ENCODE measurements at regions not wholly inside any gene's neighbourhood (a gene's known extent, or its start where the extent isn't known, plus 50 kb on each side); places are given as distances from the start of the nearest gene placed in this dataset.

GRCh38 chr11:127103586-127104388 is 103.2 kb upstream of the KIRREL3 start:
- DNase-seq = no peak

DNA sequence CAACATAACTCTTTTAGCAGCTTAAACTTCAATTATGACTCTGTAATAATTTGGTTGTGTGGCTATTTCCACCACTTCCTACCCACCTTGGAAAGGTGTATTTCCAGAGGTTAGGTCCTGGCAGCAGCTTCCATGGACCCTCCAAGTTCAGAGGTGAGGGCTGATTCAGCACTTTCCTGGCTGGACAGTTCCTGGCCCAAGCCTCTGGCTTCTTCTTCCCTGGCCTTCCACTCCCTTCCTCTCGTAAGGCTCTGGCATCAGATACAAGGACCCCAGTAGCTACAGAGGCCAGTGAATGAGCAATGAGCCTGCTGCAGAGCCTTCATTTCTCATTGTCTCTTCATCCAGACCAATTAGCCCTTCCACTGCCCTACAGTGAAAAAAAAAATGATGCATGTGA is 98.1 kb upstream of the KIRREL3 start:
- no peak for DNase-seq

DNA sequence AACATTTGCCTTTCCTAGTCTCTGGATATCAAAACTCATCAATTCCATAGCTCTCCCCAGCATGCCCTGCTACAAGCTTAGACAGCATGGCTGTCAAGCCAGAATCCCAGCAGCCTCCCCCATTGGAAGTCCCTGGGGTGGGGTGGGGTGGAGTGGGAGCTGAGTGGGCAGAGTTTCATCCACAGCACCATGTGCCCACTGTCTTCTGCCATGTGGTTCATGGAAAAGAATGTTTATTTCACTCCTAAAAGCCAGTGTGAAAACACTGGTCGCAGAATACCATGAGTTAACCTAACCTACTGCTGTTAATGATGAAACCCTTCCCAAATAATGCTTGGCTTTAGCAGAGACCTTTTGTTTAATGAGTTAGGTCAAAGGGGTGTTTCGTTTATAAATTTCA is 80.2 kb upstream of the KIRREL3 start:
- DNase-seq = no peak

GRCh38 chr11:127075758-127076157 is 75.2 kb upstream of the KIRREL3 start:
- DNase-seq = no peak

- DNase-seq = peak; percentile 57
Measured at GRCh38 chr11:127074151-127074761, 73.7 kb upstream of the KIRREL3 start.

DNA sequence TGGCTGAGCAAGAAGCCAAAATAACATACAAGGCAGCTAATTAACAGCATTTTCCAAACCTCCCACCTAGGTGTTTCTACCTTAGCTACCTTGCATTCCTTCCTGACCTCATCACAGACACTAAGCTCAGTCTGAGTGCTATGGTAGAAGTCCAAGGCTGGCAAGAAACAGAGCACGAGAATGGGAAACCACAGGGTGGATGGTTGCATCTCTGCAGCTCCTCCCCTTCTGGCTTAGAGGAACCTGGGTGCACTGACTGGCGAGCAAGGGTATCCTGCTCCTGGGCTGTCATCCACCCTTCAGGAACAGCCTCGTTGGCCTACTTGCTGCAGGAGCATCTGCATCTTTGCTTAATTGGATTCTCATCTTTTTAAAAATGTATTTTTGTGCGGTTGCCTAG is 73.1 kb upstream of the KIRREL3 start:
- no peak for DNase-seq

DNA sequence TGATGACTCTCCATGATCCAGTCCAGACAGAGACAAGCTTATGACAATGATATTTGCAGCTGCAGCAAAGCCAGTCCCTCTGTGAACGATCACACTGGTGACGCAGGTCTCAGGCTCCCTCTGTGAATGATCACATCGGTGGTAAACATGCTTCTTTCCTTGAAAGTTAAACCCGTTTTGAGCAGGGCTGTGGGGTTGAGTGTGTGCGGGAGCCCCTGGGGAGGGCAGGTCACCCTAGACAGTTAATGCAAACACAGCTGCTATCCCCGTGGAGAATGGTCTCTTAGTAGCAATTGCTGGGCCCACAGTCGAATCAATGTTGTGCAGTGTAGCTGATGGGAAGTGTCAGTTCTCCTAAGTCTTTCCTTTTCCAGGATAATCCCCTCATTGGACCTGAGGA is 71.0 kb upstream of the KIRREL3 start:
- no peak for DNase-seq

GRCh38 chr11:127070808-127071207 is 70.2 kb upstream of the KIRREL3 start:
- no peak for DNase-seq

- DNase-seq = no peak
Measured at GRCh38 chr11:127066401-127067090, 66.0 kb upstream of the KIRREL3 start.

- no peak for DNase-seq
Measured at GRCh38 chr11:127063241-127063640, 62.7 kb upstream of the KIRREL3 start.

DNA sequence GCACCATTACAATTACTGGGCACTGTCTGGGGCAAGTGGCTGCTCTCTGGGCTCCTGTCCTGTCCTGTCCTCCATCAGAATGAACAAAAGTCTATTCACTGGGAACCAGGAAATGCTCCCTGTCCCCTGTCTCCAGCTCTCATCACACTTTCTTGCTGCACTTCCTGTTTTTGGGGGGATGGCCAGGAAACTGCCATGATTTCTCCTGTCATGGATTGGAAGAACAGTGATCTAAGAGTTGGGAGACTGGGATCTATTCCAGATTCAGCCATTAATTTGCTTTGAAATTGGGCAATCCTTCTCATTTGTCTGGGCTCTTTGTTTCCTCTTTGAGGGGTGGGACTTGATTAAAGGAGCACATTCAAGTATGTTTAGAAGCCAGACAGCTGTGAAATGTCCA is 61.4 kb upstream of the KIRREL3 start:
- no peak for DNase-seq

GRCh38 chr11:127059750-127060149 is 59.2 kb upstream of the KIRREL3 start:
- DNase-seq = no peak

DNA sequence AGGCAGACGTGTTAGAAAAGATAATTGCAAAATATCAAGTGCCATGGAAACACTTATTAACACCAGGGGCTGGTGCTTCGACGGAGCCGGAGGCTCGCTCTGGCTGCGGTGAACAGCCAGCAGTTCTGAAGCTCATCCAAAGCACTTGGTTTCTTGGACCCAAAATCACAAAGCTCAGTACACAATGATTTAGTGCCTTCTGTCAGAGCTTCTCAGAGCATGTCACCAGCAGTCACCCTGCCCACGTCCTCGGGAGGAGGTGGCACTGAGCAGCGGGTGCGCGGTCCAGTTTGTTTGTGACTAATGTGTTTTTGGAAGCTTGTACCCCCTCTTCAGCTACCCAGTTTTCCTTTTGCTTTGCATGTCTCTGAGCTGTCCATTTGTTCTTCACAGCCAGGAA is 58.7 kb upstream of the KIRREL3 start:
- DNase-seq = no peak

DNA sequence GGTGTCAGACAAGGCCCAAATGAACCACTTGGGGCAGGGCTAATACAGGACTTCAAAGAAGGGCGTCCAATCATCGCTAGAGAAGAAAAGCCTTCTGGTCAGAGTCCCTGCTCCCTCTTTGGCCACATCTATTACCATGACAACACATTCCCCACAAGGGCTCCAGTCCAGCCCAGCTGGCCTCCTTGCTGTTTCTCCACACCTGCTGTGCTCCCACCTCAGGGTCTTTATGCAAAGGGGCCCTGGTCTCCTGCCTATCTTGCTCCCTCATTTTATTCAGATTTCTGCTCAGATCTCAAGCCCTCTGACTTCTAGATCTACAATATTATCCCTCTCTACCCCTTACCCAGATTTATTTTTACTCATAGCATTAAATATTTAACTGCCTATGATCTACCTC is 58.0 kb upstream of the KIRREL3 start:
- no peak for DNase-seq

- DNase-seq = no peak
Measured at GRCh38 chr11:127057126-127057525, 56.6 kb upstream of the KIRREL3 start.

DNA sequence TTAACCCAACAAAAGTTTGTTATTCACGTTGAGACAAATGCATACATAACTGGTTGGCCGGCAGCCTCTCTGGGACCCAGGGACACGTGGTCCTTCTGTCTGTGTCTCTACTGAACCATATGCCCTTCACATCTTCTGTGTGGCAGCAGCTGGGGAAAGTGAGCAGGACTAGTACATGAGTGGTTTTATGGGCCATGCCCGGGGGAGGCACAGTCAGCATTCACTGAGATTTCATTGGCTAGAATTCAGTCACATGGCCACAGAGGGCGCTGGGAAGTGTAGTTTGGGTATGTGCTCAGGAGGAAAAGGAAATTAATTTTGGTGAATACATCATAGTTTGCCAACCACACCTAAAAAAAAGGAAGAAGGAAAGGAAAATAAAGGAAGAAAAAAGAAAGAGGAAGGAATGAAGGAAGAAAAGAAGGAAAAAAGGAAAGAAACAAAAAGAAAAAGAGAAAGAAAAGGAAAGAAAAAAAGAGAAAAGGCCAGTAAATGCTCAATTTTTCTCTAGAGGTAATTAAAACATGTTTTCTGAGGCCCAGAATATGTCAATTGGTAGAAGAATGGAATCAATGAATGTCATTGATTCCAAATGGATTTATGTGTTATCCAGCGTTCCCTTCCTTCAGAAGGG is 55.9 kb upstream of the KIRREL3 start:
- DNase-seq = no peak

DNA sequence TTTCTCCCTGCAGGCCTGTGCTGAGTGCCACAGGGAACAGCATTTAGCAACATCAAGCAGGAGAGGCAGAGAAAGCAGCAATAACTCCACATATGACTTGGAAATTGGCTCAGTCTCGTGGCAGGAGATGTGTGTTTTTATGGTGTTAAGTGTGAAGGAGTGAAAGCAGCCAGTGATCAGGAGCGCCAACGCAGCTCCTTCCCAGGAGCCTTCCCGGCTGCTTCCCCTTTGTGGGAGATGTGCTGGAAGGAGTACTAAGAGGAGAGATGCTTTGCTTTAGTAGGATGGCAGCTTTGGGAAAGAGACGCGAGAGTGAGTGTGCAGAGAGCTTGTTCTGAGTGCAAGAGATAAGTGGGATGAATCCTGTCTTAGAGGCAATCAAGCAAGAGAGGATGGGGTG is 54.7 kb upstream of the KIRREL3 start:
- DNase-seq = no peak

GRCh38 chr11:127054153-127054552 is 53.6 kb upstream of the KIRREL3 start:
- no peak for DNase-seq

GRCh38 chr11:127052404-127052803 is 51.8 kb upstream of the KIRREL3 start:
- DNase-seq = no peak
